ENCODE measurements at regions not wholly inside any gene's neighbourhood (a gene's known extent, or its start where the extent isn't known, plus 50 kb on each side); places are given as distances from the start of the nearest gene placed in this dataset.

DNA sequence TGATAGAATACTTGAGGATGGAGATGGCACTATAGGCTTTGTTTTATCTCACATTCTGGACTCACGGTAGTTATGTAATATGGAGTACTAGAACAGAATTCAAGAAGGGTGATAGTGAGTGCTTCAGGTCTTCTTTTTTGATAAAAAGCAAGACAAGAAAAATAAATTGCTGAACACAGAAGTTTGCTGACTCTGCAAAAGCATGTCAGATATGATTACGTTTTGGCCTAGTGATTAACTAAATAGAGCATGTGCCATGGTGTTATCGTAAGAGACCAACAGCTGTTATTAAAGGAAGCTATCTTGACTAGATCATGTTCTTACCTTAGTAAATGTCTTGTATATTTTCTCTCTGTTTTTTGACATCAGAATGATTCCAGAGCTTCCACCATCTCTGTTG is 436.9 kb upstream of the LCORL start:
- no peak for DNase-seq (ENCODE audit: low read depth, low spot score)
- H3K36me3 ChIP-seq (ENCODE audit: control insufficient read depth in 2 of 2, insufficient read depth in 2 of 2, low read length in 1 of 2) = no peaks in the 10 kb centered on the region
- H3K27ac ChIP-seq (ENCODE audit: control insufficient read depth, insufficient read depth) = no peak overlapping the region
- no peaks in the 10 kb centered on the region for H3K79me2 ChIP-seq (ENCODE audit: control insufficient read depth, insufficient read depth, low read length)
- H3K27me3 ChIP-seq (replicated peaks in 1 of 2; ENCODE audit: control insufficient read depth in 2 of 2, insufficient read depth in 2 of 2, low read length in 1 of 2) = no peaks in the 10 kb centered on the region
- ChIA-PET POLR2A (no interaction called here), CTCF (no interaction called here), SMC1A (ENCODE audit: uncharacterized antibody, unreplicated experiment) (no interaction called here), RAD21 (ENCODE audit: unreplicated experiment) (no interaction called here)
- FAIRE-seq = no peak
- no peak for ATAC-seq
- no peaks in the 10 kb centered on the region for H4K20me1 ChIP-seq (ENCODE audit: control insufficient read depth, insufficient read depth)
- no peaks in the 10 kb centered on the region for H3K4me1 ChIP-seq (ENCODE audit: control insufficient read depth, insufficient read depth, low read length)
- TF ChIP-seq RAD51 (IDR thresholded peaks at IDR 0.05) (no peak), MEF2A (IDR thresholded peaks at IDR 0.05; ENCODE audit: insufficient read depth, low read depth, low read length) (no peak), IKZF1 (conservative IDR thresholded peaks at IDR 0.05) (no peak)
- TF ChIP-seq, protein P1, sequence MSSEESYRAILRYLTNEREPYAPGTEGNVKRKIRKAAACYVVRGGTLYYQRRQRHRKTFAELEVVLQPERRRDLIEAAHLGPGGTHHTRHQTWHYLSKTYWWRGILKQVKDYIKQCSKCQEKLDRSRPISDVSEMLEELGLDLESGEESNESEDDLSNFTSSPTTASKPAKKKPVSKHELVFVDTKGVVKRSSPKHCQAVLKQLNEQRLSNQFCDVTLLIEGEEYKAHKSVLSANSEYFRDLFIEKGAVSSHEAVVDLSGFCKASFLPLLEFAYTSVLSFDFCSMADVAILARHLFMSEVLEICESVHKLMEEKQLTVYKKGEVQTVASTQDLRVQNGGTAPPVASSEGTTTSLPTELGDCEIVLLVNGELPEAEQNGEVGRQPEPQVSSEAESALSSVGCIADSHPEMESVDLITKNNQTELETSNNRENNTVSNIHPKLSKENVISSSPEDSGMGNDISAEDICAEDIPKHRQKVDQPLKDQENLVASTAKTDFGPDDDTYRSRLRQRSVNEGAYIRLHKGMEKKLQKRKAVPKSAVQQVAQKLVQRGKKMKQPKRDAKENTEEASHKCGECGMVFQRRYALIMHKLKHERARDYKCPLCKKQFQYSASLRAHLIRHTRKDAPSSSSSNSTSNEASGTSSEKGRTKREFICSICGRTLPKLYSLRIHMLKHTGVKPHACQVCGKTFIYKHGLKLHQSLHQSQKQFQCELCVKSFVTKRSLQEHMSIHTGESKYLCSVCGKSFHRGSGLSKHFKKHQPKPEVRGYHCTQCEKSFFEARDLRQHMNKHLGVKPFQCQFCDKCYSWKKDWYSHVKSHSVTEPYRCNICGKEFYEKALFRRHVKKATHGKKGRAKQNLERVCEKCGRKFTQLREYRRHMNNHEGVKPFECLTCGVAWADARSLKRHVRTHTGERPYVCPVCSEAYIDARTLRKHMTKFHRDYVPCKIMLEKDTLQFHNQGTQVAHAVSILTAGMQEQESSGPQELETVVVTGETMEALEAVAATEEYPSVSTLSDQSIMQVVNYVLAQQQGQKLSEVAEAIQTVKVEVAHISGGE (CRISPR knock-in tag; IDR thresholded peaks at IDR 0.05) = no peak
- H3K9me3 ChIP-seq (replicated peaks; ENCODE audit: control insufficient read depth, insufficient read depth, low read length) = no peaks in the 10 kb centered on the region
- H3K4me3 ChIP-seq = no peak overlapping the region
- 23% methylated on average over 3 of the region's 3 CpGs for WGBS (ENCODE audit: insufficient coverage, insufficient replicate concordance, low lambda C conversion rate, missing lambda C conversion rate)
- H2AFZ ChIP-seq (ENCODE audit: control insufficient read depth, low read depth, low read length) = no peak overlapping the region
- no peak overlapping the region for H3K4me2 ChIP-seq (ENCODE audit: control insufficient read depth, insufficient read depth)
- intact Hi-C loops (cut with micrococcal nuclease; ENCODE audit: unreplicated experiment) = no loop called here
- H3K9ac ChIP-seq (ENCODE audit: control insufficient read depth, insufficient read depth, low read length) = no peak overlapping the region
- in situ Hi-C loops (cut with MboI) = no loop called here
- no TSS peak for BruUV-seq (replicated peaks)

DNA sequence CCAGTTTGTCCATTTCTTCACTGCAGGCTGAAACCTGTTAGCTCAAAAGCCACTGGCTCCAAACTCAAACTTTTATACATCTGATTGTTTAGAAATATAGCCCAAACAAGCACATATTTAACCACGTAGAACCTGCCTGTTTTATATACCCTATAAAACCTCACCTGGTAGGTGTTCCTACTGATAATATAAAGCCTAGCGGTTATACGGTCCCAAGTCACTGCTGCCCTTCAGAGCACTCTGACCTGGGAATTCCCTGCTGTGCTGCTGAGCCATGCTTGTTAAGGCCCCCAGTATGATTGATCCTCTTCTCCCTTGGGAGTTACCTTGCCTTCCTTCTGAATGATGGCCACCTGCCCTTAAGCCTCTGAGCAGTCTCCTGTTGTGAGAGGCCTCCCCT is 432.8 kb upstream of the LCORL start:
- ATAC-seq = no peak
- WGBS (ENCODE audit: insufficient coverage, insufficient replicate concordance, low lambda C conversion rate, missing lambda C conversion rate) = 68% methylated on average over 3 of the region's 3 CpGs
- TF ChIP-seq DPF2 (IDR thresholded peaks at IDR 0.05) (no peak), LARP7 (IDR thresholded peaks at IDR 0.05) (no peak), CUX1 (IDR thresholded peaks at IDR 0.05; ENCODE audit: insufficient replicate concordance, low read depth, low read length) (no peak), SMC3 (IDR thresholded peaks at IDR 0.05; ENCODE audit: borderline replicate concordance, low read length) (no peak)
- TF ChIP-seq, protein P2, sequence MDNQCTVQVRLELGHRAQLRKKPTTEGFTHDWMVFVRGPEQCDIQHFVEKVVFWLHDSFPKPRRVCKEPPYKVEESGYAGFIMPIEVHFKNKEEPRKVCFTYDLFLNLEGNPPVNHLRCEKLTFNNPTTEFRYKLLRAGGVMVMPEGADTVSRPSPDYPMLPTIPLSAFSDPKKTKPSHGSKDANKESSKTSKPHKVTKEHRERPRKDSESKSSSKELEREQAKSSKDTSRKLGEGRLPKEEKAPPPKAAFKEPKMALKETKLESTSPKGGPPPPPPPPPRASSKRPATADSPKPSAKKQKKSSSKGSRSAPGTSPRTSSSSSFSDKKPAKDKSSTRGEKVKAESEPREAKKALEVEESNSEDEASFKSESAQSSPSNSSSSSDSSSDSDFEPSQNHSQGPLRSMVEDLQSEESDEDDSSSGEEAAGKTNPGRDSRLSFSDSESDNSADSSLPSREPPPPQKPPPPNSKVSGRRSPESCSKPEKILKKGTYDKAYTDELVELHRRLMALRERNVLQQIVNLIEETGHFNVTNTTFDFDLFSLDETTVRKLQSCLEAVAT (IDR thresholded peaks at IDR 0.05) = no peak

More for the DNA sequence above, 432.8 kb upstream of the LCORL start:
- Histone ChIP-seq H4K20me1 (ENCODE audit: control insufficient read depth, insufficient read depth) (no peaks in the 10 kb centered on the region), H3K4me3 (no peak overlapping the region), H3K4me1 (ENCODE audit: control insufficient read depth, insufficient read depth, low read length) (no peaks in the 10 kb centered on the region), H3K27me3 (replicated peaks in 1 of 2; ENCODE audit: control insufficient read depth in 2 of 2, insufficient read depth in 2 of 2, low read length in 1 of 2) (no peaks in the 10 kb centered on the region), H3K9me3 (replicated peaks; ENCODE audit: control insufficient read depth, insufficient read depth, low read length) (no peaks in the 10 kb centered on the region), H3K4me2 (ENCODE audit: control insufficient read depth, insufficient read depth) (no peak overlapping the region), H3K36me3 (ENCODE audit: control insufficient read depth in 2 of 2, insufficient read depth in 2 of 2, low read length in 1 of 2) (no peaks in the 10 kb centered on the region), H2AFZ (ENCODE audit: control insufficient read depth, low read depth, low read length) (no peak overlapping the region), H3K27ac (ENCODE audit: control insufficient read depth, insufficient read depth) (no peak overlapping the region), H3K9ac (ENCODE audit: control insufficient read depth, insufficient read depth, low read length) (no peak overlapping the region), H3K79me2 (ENCODE audit: control insufficient read depth, insufficient read depth, low read length) (no peaks in the 10 kb centered on the region)
- no peak for DNase-seq (ENCODE audit: low read depth, low spot score)
- no TSS peak for BruUV-seq (replicated peaks)
- ChIA-PET CTCF (no interaction called here), SMC1A (ENCODE audit: uncharacterized antibody, unreplicated experiment) (no interaction called here), POLR2A (no interaction called here), RAD21 (ENCODE audit: unreplicated experiment) (no interaction called here)
- no peak for FAIRE-seq
- in situ Hi-C loops (cut with MboI) (no loop called here), intact Hi-C loops (cut with micrococcal nuclease; ENCODE audit: unreplicated experiment) (no loop called here)

Measured in GM12878 (cell line).